Smooth muscle cell of the brain vasculature (primary cell): ENCODE measurements at regions not wholly inside any gene's neighbourhood (a gene's known extent, or its start where the extent isn't known, plus 50 kb on each side); places are given as distances from the start of the nearest gene placed in this dataset.
A peak's percentile ranks its signal among the peaks of the same experiment; 100 is the strongest.
"Not testable (repeated sequence)": the region's sequence is repeated elsewhere in the genome, so short reads cannot be mapped to it uniquely, and the experiment has no call there.

Experiments
- DNase-seq: peaks from one replicate; pipeline ENCODE4 v3.0.0-alpha.2; 2012; ENCODE audit warnings: low read depth, low spot score

GRCh38 chr17:68097161-68097805, 61.7 kb downstream of the KPNA2 start:
- DNase-seq = no peak

DNA sequence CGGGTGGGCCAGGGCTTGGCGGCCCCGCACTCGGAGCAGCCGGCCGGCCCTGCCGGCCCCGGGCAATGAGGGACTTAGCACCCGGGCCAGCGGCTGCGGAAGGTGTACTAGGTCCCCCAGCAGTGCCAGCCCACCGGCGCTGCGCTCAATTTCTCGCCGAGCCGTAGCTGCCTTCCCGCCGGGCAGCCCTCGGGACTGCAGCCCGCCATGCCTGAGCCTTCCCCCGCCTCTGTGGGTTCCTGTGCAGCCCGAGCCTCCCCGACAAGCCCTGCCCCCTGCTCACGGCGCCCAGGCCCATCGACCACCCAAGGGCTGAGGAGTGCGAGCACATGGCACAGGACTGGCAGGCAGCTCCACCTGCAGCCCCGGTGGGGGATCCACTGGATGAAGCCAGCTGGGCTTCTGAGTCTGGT, 63.8 kb downstream of the KPNA2 start:
- DNase-seq = not testable (repeated sequence)

DNA sequence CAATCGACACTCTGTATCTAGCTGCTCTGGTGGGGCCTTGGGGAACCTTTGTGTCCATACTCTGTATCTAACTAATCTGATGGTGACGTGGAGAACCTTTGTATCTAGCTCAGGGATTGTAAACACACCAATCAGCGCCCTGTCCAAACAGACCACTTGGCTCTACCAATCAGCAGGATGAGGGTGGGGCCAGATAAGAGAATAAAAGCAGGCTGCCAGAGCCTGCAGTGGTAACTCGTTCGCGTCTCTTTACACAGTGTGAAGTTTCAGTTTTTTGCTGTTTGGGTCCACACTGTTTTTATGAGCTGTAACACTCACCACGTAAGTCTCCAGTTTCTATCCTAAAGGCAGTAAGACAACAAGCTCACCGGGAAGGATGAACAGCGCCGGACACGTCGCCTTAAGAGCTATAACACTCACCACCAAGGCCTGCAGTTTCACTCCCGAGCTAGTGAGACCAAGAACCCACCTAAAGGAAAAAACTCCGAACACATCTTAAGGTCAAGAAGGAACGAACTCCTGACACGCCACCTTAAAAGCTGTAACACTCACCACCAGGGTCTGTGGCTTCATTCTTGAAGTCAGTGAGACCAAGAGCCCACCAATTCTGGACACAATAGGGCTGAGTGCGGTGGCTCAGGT, 64.6 kb downstream of the KPNA2 start:
- DNase-seq = no peak

- peak; percentile 75 for DNase-seq
These were observed 65.8 kb downstream of the KPNA2 start for GRCh38 chr17:68101075-68101986.

GRCh38 chr17:68101987-68102314, 66.4 kb downstream of the KPNA2 start:
- no peak for DNase-seq

DNA sequence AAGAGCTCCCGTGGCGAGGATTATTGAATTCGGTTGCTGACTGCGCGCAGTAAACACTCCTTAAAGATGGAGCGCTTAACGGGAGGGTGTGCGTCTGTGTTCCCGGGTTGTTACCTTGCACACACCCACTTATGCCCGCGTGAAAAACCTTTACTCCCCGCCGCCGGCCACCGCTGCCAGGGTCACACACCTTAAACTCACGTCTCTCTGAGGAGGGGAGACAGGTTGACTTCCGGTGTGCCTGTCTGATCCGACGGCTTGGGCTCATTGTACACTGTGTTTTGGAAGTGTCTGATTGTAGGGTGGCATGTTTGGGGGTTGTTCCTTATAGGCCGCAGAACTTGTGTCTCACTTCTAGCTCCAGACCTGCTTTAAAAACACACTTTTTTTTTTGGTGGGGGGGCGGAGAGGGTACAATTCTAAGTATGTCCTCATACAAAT, 66.8 kb downstream of the KPNA2 start:
- DNase-seq = no peak

DNA sequence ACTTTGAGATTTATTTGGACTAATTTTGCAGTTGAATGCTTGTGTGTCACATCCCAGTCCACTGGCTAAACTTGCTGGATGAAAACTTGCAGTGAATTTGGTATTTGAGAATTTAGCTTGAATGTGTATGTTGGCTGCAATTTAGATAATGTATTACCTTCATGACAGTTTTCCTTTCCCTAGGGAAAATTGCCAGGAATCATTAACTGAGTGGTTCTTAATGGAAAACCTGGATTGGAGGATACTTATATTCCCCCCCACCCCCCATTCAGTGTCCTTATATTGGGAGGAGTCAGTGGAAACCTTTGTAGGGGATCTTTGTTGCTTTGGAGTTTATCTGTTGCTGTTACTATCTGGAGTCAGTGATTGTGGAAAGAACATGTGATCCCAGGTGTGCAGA, 67.6 kb downstream of the KPNA2 start:
- no peak for DNase-seq

DNA sequence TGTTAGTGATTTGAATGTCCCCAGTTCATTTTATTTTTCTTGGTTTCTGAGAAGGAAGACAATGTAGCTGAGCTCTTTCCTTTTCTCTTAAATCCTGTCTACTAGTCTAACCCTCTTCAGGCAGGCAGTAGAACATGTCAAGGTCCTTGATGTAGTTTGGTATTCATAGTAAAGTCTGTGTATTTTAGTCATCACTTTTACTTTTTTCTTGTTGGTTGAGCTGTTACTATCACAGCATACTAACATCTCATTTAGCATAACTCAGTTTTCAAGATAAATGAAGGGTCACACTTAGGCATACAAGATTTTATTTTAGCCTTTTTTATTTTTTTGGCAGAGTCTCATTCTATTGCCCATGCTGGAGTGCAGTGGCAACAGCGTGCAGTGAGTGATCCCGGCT, 70.5 kb downstream of the KPNA2 start:
- DNase-seq = no peak

DNA sequence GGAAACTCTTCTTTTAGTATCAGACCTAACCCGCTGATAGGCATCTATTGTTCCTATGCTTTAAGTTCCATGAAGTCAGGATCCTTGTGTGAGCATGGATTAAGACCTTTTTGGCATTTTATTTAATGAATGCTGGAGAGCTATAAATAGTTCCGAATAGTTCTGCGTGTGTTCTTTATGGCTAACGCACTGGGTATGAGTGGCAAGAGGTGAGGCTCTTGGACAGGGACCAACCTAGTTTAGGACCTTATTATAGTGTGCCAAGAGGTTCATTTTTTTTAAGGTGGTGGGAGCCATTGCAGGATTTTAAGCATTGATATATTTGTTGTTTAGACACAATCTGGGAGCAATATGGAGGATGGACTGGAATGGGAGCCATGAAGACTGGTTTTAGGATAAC, 71.8 kb downstream of the KPNA2 start:
- DNase-seq = no peak

DNA sequence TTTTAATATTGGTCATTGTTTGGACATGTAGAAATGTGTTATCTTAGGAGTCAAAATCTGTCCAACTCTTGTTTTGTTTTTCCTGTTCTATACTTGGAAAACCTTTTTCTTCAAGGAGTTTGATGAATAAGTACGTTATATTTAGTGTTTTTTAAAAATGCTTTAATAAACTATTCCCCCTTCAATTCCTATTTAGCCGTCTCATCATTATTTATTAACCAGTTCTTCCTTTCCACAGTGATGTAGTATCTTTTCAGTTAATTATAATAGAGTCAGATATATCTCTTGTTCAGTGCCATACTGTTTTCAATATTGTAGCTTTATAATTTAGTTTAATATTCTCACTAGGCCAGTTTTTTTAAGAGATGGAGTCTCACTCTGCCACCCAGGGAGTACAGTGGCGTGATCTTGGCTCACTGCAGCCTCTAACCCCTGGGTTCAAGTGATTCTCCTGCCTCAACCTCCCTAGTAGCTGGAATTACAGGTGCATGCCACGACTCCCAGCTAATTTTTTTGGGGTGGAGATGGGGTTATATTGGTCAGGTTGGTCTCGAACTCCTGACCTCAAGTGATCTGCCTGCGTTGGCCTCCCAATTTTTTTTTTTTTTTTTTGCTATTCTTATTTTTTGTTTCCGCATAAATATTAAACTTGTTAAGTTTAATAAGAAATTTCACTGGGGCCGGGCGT, 72.9 kb downstream of the KPNA2 start:
- no peak for DNase-seq

- DNase-seq = not testable (repeated sequence)
These were observed 73.9 kb downstream of the KPNA2 start for GRCh38 chr17:68109404-68109803.

GRCh38 chr17:68116211-68116610, 80.7 kb downstream of the KPNA2 start:
- not testable (repeated sequence) for DNase-seq

DNA sequence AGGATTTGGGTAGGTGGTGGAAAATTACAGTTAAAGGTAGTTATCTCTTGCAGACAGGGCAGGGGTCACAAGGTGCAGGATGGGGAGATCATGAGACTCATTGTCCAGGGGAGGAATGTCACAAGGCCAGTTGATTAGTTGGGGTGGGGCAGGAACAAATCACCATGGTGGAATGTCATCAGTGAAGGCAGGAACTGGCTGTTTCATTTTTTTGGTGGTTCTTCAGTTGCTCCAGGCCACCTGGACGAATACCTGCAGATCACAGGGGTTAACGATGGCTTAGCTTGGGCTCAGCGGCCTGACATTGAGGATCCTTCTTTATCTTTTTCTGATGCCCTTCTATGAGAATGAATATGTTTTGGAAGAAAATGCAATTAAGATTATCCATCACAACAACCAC, 87.1 kb downstream of the KPNA2 start:
- no peak for DNase-seq

GRCh38 chr17:68125111-68125870, 89.8 kb downstream of the KPNA2 start:
- no peak for DNase-seq

DNA sequence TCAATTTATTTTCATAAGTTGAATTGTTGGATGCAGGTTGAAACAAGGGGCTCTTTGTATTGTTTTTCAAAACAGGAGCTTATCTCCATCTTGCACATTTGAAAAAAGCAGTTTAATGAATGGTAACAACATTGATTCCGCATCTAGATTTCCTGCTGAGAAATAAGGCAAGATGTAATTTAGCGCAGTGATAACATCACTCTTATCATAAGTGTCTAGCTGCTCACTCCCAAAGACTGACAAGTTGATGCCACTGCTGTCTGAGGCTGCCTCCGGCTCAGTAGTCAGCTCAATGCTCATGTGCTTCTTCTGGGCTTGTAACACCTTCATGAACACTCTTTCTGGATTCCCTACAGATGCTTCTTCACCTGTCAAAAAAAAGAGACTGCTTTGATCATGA, 92.4 kb downstream of the KPNA2 start:
- no peak for DNase-seq

- no peak for DNase-seq
These were observed 95.9 kb downstream of the KPNA2 start for GRCh38 chr17:68131456-68131855.

DNA sequence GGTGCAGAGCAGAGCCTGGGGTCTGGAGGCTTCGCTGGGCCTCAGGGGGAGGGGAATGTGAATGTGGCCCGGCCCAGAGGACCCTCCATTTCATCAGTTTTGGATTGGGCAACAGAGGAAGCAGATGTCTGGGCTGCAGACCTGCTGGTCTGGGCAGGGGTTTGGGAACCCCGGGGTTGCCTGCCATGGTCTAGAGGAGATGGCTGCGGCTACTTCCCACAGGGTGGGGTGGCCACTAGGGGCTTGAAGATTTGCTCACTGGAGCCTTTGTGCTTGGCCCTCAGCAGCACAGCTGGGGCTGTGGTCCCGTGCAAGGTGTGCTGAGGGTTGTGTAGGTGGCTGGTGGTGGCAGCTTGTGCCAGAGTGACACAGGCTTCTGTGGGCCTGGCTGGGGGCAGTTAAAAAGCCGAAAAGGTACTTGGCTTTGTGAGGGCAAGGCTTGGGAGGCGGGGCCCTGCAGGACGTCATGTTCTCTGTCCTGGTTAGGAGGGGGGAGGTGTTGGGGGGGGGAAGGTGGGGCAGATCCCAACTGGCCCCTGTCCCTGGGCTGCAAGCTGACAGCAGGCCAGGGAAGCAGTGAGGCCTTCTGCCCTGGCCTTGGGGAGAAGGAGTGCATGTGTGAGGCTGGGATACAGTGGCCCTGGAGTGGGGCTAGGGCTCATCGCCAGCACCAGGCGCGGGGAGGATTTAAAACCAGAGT, 98.0 kb downstream of the KPNA2 start:
- DNase-seq = no peak

- DNase-seq = no peak
These were observed 98.6 kb downstream of the KPNA2 start for GRCh38 chr17:68134046-68134637.

DNA sequence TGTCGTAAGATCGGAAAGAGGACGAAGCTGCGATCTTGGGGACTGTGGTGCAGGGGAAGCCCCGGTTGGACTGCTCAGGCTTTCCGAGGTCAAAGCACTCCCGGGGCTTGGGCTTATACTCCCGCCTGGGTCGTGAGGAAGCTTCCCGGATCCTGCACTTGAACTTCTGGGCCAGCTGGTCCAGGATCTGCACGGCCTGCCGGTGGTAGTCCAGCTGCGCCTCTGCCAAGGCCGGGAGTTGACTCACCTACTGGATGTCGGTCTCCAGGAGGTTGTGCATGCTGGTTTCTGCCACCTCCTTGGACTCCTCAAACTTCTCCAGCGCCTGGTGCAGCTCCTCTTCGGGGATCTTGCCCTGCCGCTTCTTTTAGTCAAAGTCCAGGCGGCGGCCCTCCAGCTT, 99.2 kb downstream of the KPNA2 start:
- no peak for DNase-seq

DNA sequence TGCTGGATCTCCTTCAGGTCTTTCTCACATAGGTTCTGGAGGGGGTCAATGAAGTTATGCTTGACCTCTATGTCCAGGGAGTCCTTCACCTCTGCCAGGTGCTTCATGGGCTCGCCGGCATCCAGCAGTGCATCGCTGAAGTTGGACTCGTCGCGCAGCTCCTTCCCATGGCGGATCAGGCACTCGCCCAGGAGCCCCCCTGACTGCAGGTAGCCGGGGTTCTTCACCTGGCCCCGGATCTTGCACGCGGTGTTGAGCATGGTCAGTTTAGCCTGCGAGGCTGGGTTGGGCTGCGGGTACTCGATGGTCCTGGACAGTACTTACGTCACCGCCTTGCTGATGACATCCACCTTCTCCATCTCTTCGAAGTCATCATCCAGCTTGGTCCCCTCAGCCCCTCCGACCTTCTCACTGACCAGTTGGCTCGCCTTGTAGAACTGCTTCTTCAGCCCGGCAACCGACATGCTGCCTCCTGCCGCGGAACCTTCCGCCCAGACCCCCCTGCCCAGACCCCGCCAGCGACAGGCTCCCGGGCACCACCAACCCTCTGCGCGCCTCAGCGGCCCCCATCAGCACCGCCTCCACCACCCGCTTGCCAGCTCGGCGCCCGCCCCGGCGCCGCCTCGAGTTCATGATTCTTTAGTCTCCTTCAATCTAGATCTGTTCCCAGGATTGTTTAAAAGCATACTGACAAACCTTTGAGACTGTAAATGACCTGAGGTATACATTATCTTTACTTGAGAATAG, 99.8 kb downstream of the KPNA2 start:
- DNase-seq = no peak
